Fibroblast of pulmonary artery (primary cell): ENCODE measurements at regions not wholly inside any gene's neighbourhood (a gene's known extent, or its start where the extent isn't known, plus 50 kb on each side); places are given as distances from the start of the nearest gene placed in this dataset.

ENCODE experiments used
- DNase-seq: peaks from one replicate; pipeline ENCODE4 v3.0.0-alpha.2; 2010; ENCODE audit warnings: low read depth
- H3K4me3 ChIP-seq: replicated peaks from 2 replicates; pipeline ENCODE4 v1.5.1; 2011; ENCODE audit warnings: low read depth, mild to moderate bottlenecking, control low read depth, low read length, moderate library complexity
- CTCF ChIP-seq: IDR thresholded peaks from 2 replicates; pipeline ENCODE4 v1.5.1; 2011; ENCODE audit warnings: mild to moderate bottlenecking, control low read depth, low read length, inconsistent platforms; ENCODE audit errors: missing control alignments

- peak; percentile 24 for DNase-seq
- no peak overlapping the region for H3K4me3 ChIP-seq
- no peak for TF ChIP-seq CTCF
Observed at GRCh38 chr10:33880291-33880690, 545.8 kb upstream of the NRP1 start.

- no peak for TF ChIP-seq CTCF
- H3K4me3 ChIP-seq, result no peak overlapping the region
- DNase-seq, result no peak
Observed at GRCh38 chr10:33878238-33878786, 543.8 kb upstream of the NRP1 start.

GRCh38 chr10:33876584-33877400 is 542.3 kb upstream of the NRP1 start:
- TF ChIP-seq CTCF, result no peak
- peak; percentile 57 for DNase-seq
- no peak overlapping the region for H3K4me3 ChIP-seq

GRCh38 chr10:33875924-33876583 is 541.6 kb upstream of the NRP1 start:
- DNase-seq, result no peak
- TF ChIP-seq CTCF, result no peak
- H3K4me3 ChIP-seq, result no peak overlapping the region

GRCh38 chr10:33871061-33871956 is 536.8 kb upstream of the NRP1 start:
- H3K4me3 ChIP-seq, result no peak overlapping the region
- no peak for DNase-seq
- TF ChIP-seq CTCF, result no peak

GRCh38 chr10:33869481-33869880 is 535.0 kb upstream of the NRP1 start:
- no peak overlapping the region for H3K4me3 ChIP-seq
- DNase-seq, result no peak
- TF ChIP-seq CTCF, result no peak
